A549 (cell line): ENCODE measurements at regions not wholly inside any gene's neighbourhood (a gene's known extent, or its start where the extent isn't known, plus 50 kb on each side); places are given as distances from the start of the nearest gene placed in this dataset.

Experiments used
- CEBPB ChIP-seq, 2 experiments: fragments of >200 bp in 1 of 2; sonication (Bioruptor Twin) in 1 of 2; formaldehyde crosslinking in 1 of 2; IDR thresholded peaks; 2 replicates each; pipeline ENCODE4 v1.6.1; 2012 to 2016
- MAZ ChIP-seq: fragments of 150-350 bp; IDR thresholded peaks from 2 replicates; pipeline ENCODE4 v1.6.1; 2014; ENCODE audit warnings: antibody characterized with exemption, low read depth, low read length, borderline replicate concordance
- POLR2A ChIP-seq: IDR thresholded peaks from 2 replicates; pipeline ENCODE4 v1.6.1; 2012; ENCODE audit warnings: mild to moderate bottlenecking, low read length
- TF ChIP-seq, protein P1 (sequence below): IDR thresholded peaks from 2 replicates; pipeline ENCODE4 v1.6.1; 2012
- TF ChIP-seq, protein P2 (sequence below): fragments of 450-650 bp; IDR thresholded peaks from 2 replicates; pipeline ENCODE4 v1.6.1; 2014; ENCODE audit warnings: antibody characterized with exemption
- TF ChIP-seq, protein P3 (sequence below): fragments of >200 bp; sonication (Bioruptor Twin); formaldehyde crosslinking; IDR thresholded peaks from 3 replicates; pipeline ENCODE4 v1.5.1; 2016
- TF ChIP-seq, protein P4 (sequence below): fragments of 200-600 bp; sonication (generic); IDR thresholded peaks from 2 replicates; pipeline ENCODE4 v1.6.1; 2016; ENCODE audit warnings: antibody characterized with exemption, mild to moderate bottlenecking, moderate library complexity

DNA sequence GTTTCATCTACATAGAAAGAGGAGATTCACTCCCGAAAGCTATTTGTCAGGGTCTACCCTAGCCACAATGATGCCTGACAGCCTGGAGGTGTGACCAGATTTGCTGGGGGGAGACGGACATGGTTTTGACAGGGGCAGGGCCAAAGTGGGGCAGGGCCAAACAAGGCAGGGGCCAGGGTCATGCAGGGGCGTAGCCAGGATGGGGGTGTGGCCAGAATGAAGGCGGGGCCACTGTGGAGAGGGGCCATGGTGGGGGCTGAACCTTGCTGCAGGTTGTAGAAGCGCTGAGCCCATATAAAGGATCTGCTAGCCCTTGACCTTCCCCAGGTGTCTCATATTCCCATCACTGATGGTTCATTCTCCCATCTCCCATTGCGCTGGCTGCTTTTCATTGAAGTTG, 184.1 kb upstream of the SULF2 start:
- no peak for TF ChIP-seq CEBPB (IDR thresholded peaks at IDR 0.05)
- TF ChIP-seq, protein P1, sequence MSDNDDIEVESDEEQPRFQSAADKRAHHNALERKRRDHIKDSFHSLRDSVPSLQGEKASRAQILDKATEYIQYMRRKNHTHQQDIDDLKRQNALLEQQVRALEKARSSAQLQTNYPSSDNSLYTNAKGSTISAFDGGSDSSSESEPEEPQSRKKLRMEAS, result no peak
- TF ChIP-seq, protein P2, sequence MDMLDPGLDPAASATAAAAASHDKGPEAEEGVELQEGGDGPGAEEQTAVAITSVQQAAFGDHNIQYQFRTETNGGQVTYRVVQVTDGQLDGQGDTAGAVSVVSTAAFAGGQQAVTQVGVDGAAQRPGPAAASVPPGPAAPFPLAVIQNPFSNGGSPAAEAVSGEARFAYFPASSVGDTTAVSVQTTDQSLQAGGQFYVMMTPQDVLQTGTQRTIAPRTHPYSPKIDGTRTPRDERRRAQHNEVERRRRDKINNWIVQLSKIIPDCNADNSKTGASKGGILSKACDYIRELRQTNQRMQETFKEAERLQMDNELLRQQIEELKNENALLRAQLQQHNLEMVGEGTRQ, result no peak
- TF ChIP-seq, protein P3, sequence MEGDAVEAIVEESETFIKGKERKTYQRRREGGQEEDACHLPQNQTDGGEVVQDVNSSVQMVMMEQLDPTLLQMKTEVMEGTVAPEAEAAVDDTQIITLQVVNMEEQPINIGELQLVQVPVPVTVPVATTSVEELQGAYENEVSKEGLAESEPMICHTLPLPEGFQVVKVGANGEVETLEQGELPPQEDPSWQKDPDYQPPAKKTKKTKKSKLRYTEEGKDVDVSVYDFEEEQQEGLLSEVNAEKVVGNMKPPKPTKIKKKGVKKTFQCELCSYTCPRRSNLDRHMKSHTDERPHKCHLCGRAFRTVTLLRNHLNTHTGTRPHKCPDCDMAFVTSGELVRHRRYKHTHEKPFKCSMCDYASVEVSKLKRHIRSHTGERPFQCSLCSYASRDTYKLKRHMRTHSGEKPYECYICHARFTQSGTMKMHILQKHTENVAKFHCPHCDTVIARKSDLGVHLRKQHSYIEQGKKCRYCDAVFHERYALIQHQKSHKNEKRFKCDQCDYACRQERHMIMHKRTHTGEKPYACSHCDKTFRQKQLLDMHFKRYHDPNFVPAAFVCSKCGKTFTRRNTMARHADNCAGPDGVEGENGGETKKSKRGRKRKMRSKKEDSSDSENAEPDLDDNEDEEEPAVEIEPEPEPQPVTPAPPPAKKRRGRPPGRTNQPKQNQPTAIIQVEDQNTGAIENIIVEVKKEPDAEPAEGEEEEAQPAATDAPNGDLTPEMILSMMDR, result no peak
- no peak for TF ChIP-seq POLR2A
- TF ChIP-seq, protein P4, sequence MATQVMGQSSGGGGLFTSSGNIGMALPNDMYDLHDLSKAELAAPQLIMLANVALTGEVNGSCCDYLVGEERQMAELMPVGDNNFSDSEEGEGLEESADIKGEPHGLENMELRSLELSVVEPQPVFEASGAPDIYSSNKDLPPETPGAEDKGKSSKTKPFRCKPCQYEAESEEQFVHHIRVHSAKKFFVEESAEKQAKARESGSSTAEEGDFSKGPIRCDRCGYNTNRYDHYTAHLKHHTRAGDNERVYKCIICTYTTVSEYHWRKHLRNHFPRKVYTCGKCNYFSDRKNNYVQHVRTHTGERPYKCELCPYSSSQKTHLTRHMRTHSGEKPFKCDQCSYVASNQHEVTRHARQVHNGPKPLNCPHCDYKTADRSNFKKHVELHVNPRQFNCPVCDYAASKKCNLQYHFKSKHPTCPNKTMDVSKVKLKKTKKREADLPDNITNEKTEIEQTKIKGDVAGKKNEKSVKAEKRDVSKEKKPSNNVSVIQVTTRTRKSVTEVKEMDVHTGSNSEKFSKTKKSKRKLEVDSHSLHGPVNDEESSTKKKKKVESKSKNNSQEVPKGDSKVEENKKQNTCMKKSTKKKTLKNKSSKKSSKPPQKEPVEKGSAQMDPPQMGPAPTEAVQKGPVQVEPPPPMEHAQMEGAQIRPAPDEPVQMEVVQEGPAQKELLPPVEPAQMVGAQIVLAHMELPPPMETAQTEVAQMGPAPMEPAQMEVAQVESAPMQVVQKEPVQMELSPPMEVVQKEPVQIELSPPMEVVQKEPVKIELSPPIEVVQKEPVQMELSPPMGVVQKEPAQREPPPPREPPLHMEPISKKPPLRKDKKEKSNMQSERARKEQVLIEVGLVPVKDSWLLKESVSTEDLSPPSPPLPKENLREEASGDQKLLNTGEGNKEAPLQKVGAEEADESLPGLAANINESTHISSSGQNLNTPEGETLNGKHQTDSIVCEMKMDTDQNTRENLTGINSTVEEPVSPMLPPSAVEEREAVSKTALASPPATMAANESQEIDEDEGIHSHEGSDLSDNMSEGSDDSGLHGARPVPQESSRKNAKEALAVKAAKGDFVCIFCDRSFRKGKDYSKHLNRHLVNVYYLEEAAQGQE, result no peak
- no peak for TF ChIP-seq MAZ
